Natural killer cell (primary cell): ENCODE measurements at regions not wholly inside any gene's neighbourhood (a gene's known extent, or its start where the extent isn't known, plus 50 kb on each side); places are given as distances from the start of the nearest gene placed in this dataset.

ENCODE experiments used
- ATAC-seq, 3 donors: fragments of 150-1000 bp in 2 of 3; fragments of 200-7000 bp in 1 of 3; cut with Tn5 transposase; 1 replicate in 1 of 3; 2 replicates in 2 of 3; pipeline ENCODE4 v1.10.0; 2021; ENCODE audit warnings: mild to moderate bottlenecking in 2 of 3, moderate library complexity in 2 of 3
- DNase-seq, 2 donors: peaks; one replicate each; pipeline versions ENCODE4 v3.0.0 to v3.0.0-alpha.2; 2013 to 2021; ENCODE audit warnings: mixed read lengths in 1 of 2
- H3K27ac ChIP-seq: one replicate; pipeline ENCODE4 v1.5.1; 2013; ENCODE audit warnings: mild to moderate bottlenecking, low read length
- H3K27me3 ChIP-seq: one replicate; pipeline ENCODE4 v1.6.1; 2013; ENCODE audit warnings: low read length; ENCODE audit not compliant: control insufficient read depth, insufficient read depth
- H3K36me3 ChIP-seq: one replicate; pipeline ENCODE4 v1.6.1; 2013; ENCODE audit warnings: low read length; ENCODE audit not compliant: control insufficient read depth, insufficient read depth
- H3K4me1 ChIP-seq: one replicate; pipeline ENCODE4 v1.6.1; 2013; ENCODE audit warnings: low read length; ENCODE audit not compliant: control insufficient read depth, insufficient read depth
- H3K4me3 ChIP-seq: one replicate; pipeline ENCODE4 v1.5.1; 2013; ENCODE audit warnings: low read length
- H3K9me3 ChIP-seq: one replicate; pipeline ENCODE4 v1.6.1; 2013; ENCODE audit warnings: low read length; ENCODE audit not compliant: control insufficient read depth, insufficient read depth
- H3K27ac Mint-ChIP-seq, 2 donors: one replicate each; pipeline ENCODE4 v1.8.0; 2022; ENCODE audit warnings: mild to moderate bottlenecking in 2 of 2, mixed read lengths in 2 of 2, moderate library complexity in 1 of 2
- H3K27me3 Mint-ChIP-seq, 2 donors: one replicate each; pipeline ENCODE4 v1.8.0; 2022; ENCODE audit warnings: low read depth in 2 of 2, mixed read lengths in 2 of 2
- H3K36me3 Mint-ChIP-seq: one replicate; pipeline ENCODE4 v1.8.0; 2022; ENCODE audit warnings: mixed read lengths
- H3K4me1 Mint-ChIP-seq, 2 donors: one replicate each; pipeline ENCODE4 v1.8.0; 2022; ENCODE audit warnings: mixed read lengths in 2 of 2
- H3K4me3 Mint-ChIP-seq: one replicate; pipeline ENCODE4 v1.8.0; 2022; ENCODE audit warnings: mild to moderate bottlenecking, moderate library complexity, mixed read lengths
- H3K9me3 Mint-ChIP-seq, 2 donors: one replicate each; pipeline ENCODE4 v1.8.0; 2022; ENCODE audit warnings: mixed read lengths in 2 of 2
- WGBS: methylation state at CpG from one replicate; pipeline ENCODE4 v1.1.7; 2013; ENCODE audit warnings: missing lambda C conversion rate; ENCODE audit not compliant: insufficient coverage; 5-methylcytosine and 5-hydroxymethylcytosine counted together
- intact Hi-C: fragments of 100-400 bp; cut with micrococcal nuclease; formaldehyde crosslinking; loops from one replicate; pipeline ENCODE4 v1.14.2; 2022
- TF ChIP-seq, protein P1 (sequence below): fragments of 200-600 bp; IDR thresholded peaks from one replicate; pipeline ENCODE4 v1.8.0; 2022; ENCODE audit warnings: antibody characterized with exemption

DNA sequence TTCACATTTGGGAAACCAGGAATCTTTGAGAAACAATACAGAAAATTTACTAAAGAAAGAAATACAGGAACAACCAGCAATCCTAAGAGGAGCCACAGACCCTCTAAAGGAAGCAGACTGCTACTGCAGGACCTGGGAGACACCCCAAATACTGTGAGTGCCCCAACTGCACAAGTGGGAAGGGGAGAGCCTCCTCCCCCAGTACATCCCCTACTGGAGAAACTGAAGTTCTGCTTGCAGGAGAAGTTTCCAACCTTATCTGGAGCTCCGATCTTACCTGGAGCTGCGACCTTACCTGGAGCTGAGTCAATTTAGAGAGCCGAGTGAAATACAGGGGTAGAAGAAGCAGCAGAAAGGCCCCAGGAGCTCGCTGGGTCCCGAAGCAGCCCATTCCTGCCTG lies 236.4 kb upstream of the SPRY2 start:
- H3K4me3 ChIP-seq, result no peak overlapping the region
- 55% methylated on average over 5 of the region's 5 CpGs for WGBS
- H3K27ac ChIP-seq, result no peak overlapping the region
- H3K36me3 ChIP-seq, result no peaks in the 10 kb centered on the region
- Mint-ChIP-seq H3K4me3 (no peak overlapping the region), H3K4me1 (no peaks in the 10 kb centered on the region), H3K27ac (no peak overlapping the region), H3K27me3 (no peaks in the 10 kb centered on the region), H3K9me3 (no peaks in the 10 kb centered on the region), H3K36me3 (no peaks in the 10 kb centered on the region)
- H3K27me3 ChIP-seq, result no peaks in the 10 kb centered on the region
- DNase-seq (no peak), ATAC-seq (no peak)
- TF ChIP-seq, protein P1, sequence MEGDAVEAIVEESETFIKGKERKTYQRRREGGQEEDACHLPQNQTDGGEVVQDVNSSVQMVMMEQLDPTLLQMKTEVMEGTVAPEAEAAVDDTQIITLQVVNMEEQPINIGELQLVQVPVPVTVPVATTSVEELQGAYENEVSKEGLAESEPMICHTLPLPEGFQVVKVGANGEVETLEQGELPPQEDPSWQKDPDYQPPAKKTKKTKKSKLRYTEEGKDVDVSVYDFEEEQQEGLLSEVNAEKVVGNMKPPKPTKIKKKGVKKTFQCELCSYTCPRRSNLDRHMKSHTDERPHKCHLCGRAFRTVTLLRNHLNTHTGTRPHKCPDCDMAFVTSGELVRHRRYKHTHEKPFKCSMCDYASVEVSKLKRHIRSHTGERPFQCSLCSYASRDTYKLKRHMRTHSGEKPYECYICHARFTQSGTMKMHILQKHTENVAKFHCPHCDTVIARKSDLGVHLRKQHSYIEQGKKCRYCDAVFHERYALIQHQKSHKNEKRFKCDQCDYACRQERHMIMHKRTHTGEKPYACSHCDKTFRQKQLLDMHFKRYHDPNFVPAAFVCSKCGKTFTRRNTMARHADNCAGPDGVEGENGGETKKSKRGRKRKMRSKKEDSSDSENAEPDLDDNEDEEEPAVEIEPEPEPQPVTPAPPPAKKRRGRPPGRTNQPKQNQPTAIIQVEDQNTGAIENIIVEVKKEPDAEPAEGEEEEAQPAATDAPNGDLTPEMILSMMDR, result no peak
- H3K9me3 ChIP-seq, result no peaks in the 10 kb centered on the region
- intact Hi-C loops, result no loop called here
- H3K4me1 ChIP-seq, result no peaks in the 10 kb centered on the region

DNA sequence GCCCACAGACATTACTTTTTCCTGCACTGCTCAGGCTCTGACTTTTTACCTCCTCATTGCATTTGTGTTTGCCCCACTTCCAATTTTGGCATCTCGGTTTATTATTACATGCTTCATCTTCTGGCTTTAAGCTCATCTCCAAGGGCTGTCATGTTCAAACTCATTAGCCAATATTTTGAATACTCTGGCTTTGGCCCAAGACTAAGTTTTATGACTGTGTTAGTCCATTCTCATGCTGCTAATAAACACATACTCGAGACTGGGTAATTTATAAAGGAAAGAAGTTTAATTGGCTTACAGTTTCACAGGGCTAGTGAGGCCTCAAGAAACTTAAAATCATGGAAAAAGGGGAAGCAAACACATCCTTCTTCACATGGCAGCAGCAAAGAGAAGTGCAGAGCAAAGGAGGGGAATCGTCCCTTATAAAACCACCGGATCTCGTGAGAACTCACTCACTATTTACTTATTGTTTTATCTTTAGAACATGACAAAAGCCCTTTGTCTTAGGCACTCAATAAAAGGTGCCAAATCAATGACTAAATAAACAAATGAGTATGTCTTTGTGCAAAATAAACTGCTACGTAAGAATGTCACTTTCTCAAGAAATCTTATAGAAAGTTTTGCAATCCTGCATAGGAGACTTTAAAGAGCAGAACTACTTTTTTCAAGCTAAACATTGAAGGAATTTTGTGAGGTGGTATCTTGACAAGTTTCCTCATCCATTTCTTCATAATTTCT lies 233.4 kb upstream of the SPRY2 start:
- ATAC-seq (no peak), DNase-seq (no peak)
- H3K4me1 ChIP-seq, result peaks cover 4% of the 10 kb centered on the region
- intact Hi-C loops, result no loop called here
- no peak overlapping the region for H3K4me3 Mint-ChIP-seq
- no peaks in the 10 kb centered on the region for H3K36me3 Mint-ChIP-seq
- no peak overlapping the region for H3K27ac ChIP-seq
- no peaks in the 10 kb centered on the region for H3K9me3 Mint-ChIP-seq
- no peaks in the 10 kb centered on the region for H3K36me3 ChIP-seq
- no peaks in the 10 kb centered on the region for H3K27me3 ChIP-seq
- H3K4me3 ChIP-seq, result no peak overlapping the region
- no peaks in the 10 kb centered on the region for H3K9me3 ChIP-seq
- H3K27me3 Mint-ChIP-seq, result peaks cover 0 to 4% of the 10 kb centered on the region in 2 donors
- no peaks in the 10 kb centered on the region for H3K4me1 Mint-ChIP-seq
- no peak overlapping the region for H3K27ac Mint-ChIP-seq
- WGBS, result 95% methylated on average over 5 of the region's 6 CpGs
- TF ChIP-seq, protein P1, result no peak

DNA sequence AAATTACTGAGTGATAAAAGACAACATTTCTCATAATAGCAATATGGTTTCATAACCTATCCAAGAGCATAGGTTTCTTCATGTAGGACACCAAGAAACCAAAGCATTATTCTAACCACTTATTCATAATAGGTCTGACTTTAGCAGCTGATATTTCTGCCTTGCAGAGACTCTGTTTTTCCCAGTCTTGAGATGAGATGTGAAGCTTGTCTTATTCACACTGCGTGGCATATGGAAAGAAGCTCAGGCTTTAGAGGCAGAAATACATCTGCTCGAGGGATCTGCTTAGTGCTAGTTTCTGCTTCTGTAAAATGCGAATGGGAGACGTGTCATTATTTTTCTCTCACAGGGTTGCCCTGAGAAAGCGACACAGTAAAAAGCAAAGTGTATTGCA lies 232.0 kb upstream of the SPRY2 start:
- no peaks in the 10 kb centered on the region for H3K9me3 ChIP-seq
- no peaks in the 10 kb centered on the region for H3K27me3 ChIP-seq
- no peak overlapping the region for H3K4me3 ChIP-seq
- ATAC-seq, result no peak
- TF ChIP-seq, protein P1, result no peak
- Mint-ChIP-seq H3K4me1 (no peaks in the 10 kb centered on the region), H3K36me3 (no peaks in the 10 kb centered on the region), H3K4me3 (no peak overlapping the region), H3K27ac (no peak overlapping the region), H3K9me3 (no peaks in the 10 kb centered on the region), H3K27me3 (peaks cover 0 to 4% of the 10 kb centered on the region in 2 donors)
- intact Hi-C loops, result no loop called here
- DNase-seq, result no peak
- no peaks in the 10 kb centered on the region for H3K36me3 ChIP-seq
- 96% methylated on average over 5 of the region's 5 CpGs for WGBS
- no peak overlapping the region for H3K27ac ChIP-seq
- H3K4me1 ChIP-seq, result peaks cover 4% of the 10 kb centered on the region
